ENCODE measurements at regions not wholly inside any gene's neighbourhood (a gene's known extent, or its start where the extent isn't known, plus 50 kb on each side); places are given as distances from the start of the nearest gene placed in this dataset.

DNA sequence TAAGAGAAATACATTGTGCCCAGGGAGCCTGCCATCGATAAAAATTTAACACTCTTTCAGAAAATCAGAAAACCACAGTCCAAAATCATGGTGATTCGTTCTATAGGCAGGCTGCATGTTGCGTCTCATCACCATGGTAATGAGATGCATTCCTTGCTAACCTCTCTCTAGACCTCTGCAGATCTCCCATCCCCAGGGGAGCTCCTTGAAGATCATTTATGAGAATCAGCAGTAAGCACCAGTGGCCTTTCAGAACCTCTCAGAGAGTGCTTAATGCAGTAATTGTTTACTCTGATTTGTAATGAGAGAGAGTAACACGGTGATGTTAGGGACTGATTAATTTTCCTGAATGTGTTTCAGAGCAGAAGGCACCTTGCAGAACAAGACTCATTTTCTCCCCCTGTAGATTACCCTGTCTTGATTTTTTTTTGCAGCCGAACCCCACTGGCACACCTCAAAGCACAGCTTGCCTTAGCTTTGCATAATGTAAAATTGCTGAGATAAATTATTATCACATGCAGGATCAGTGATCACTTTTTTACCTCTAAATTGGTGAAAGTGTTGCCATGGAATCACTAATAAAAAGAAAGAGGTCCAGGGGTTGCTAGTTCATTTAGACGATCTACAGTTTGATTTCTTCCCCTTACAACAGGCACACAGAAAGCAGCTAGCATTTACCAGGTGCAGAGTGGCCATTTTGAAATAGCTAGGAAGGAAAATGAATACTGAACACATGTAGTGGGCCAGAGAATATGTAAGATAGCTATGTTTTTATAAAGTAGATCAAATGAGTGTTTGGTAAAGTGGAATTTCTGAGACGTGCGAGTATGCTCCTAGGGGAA, 98.9 kb upstream of the CHL1 start:
- TF ChIP-seq MXI1 (IDR thresholded peaks at IDR 0.05; ENCODE audit: borderline replicate concordance, low read depth, low read length) (no peak), CTCF (conservative IDR thresholded peaks at IDR 0.05; ENCODE audit: low read depth, low read length) (no peak), CEBPB (IDR thresholded peaks at IDR 0.05; ENCODE audit: low read depth, low read length) (no peak), RFX5 (IDR thresholded peaks at IDR 0.05; ENCODE audit: low read depth, low read length) (no peak), POLR2A (IDR thresholded peaks at IDR 0.05; ENCODE audit: low read depth, low read length) (no peak), SMC3 (IDR thresholded peaks at IDR 0.05; ENCODE audit: low read depth, low read length) (no peak), RCOR1 (IDR thresholded peaks at IDR 0.05; ENCODE audit: insufficient replicate concordance, low read length) (no peak), MAFK (IDR thresholded peaks at IDR 0.05; ENCODE audit: low read depth, low read length) (no peak), RAD21 (IDR thresholded peaks at IDR 0.05; ENCODE audit: low read length) (no peak), BHLHE40 (IDR thresholded peaks at IDR 0.05; ENCODE audit: low read depth, low read length) (no peak), MAZ (IDR thresholded peaks at IDR 0.05; ENCODE audit: borderline replicate concordance, low read depth, low read length) (no peak), USF2 (IDR thresholded peaks at IDR 0.05; ENCODE audit: low read depth, low read length) (no peak)
- TF ChIP-seq, protein P1, sequence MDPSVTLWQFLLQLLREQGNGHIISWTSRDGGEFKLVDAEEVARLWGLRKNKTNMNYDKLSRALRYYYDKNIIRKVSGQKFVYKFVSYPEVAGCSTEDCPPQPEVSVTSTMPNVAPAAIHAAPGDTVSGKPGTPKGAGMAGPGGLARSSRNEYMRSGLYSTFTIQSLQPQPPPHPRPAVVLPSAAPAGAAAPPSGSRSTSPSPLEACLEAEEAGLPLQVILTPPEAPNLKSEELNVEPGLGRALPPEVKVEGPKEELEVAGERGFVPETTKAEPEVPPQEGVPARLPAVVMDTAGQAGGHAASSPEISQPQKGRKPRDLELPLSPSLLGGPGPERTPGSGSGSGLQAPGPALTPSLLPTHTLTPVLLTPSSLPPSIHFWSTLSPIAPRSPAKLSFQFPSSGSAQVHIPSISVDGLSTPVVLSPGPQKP (IDR thresholded peaks at IDR 0.05; ENCODE audit: borderline replicate concordance, low read depth, low read length), result no peak
